Activated B cell treated with CpG ODN at 0.5 μM for 24 hours (primary cell): ENCODE measurements at regions not wholly inside any gene's neighbourhood (a gene's known extent, or its start where the extent isn't known, plus 50 kb on each side); places are given as distances from the start of the nearest gene placed in this dataset.

Experiments used
- ATAC-seq: fragments of 200-7000 bp; cut with Tn5 transposase; one replicate; pipeline ENCODE4 v1.10.0; 2021; ENCODE audit warnings: low read depth, mild to moderate bottlenecking, moderate library complexity
- CTCF ChIA-PET: fragments of 350-600 bp; sonication (Branson Sonifier 250); formaldehyde crosslinking; loops from one replicate; lab custom pipeline; 2021; ENCODE audit warnings: antibody characterized with exemption; lab: Charles Lee
- POLR2A ChIA-PET: fragments of 350-600 bp; sonication (Branson Sonifier 250); formaldehyde crosslinking; loops from one replicate; lab custom pipeline; 2021; ENCODE audit warnings: antibody characterized with exemption; lab: Charles Lee
- DNase-seq: peaks from one replicate; pipeline ENCODE4 v3.0.0; 2022
- H3K27ac Mint-ChIP-seq: one replicate; pipeline ENCODE4 v1.8.0; 2020; ENCODE audit warnings: mixed read lengths
- H3K27me3 Mint-ChIP-seq: one replicate; pipeline ENCODE4 v1.8.0; 2021; ENCODE audit warnings: mixed read lengths
- H3K36me3 Mint-ChIP-seq: one replicate; pipeline ENCODE4 v1.8.0; 2021; ENCODE audit warnings: low read depth, mixed read lengths
- H3K4me1 Mint-ChIP-seq: one replicate; pipeline ENCODE4 v1.8.0; 2021; ENCODE audit warnings: mixed read lengths
- H3K4me3 Mint-ChIP-seq: one replicate; pipeline ENCODE4 v1.8.0; 2020; ENCODE audit warnings: mild to moderate bottlenecking, mixed read lengths
- H3K9me3 Mint-ChIP-seq: one replicate; pipeline ENCODE4 v1.8.0; 2020; ENCODE audit warnings: mixed read lengths
- CTCF ChIP-seq: fragments of 200-600 bp; IDR thresholded peaks from one replicate; pipeline ENCODE4 v1.8.0; 2022; ENCODE audit warnings: antibody characterized with exemption, mild to moderate bottlenecking
- intact Hi-C: fragments of 100-400 bp; cut with micrococcal nuclease; formaldehyde crosslinking; loops from one replicate; pipeline ENCODE4 v1.15.1; 2024

- DNase-seq (no peak), ATAC-seq (no peak)
- H3K9me3 Mint-ChIP-seq = no peaks in the 10 kb centered on the region
- peaks cover 2% of the 10 kb centered on the region for H3K27me3 Mint-ChIP-seq
- H3K4me3 Mint-ChIP-seq = no peak overlapping the region
- POLR2A ChIA-PET = no interaction called here
- CTCF ChIA-PET = no interaction called here
- intact Hi-C loops = no loop called here
- H3K4me1 Mint-ChIP-seq = no peaks in the 10 kb centered on the region
- no peak overlapping the region for H3K27ac Mint-ChIP-seq
- no peaks in the 10 kb centered on the region for H3K36me3 Mint-ChIP-seq
- TF ChIP-seq CTCF = no peak
Observed at GRCh38 chr17:6340708-6341107, 94.2 kb downstream of the AIPL1 start.

- no peak for TF ChIP-seq CTCF
Observed at GRCh38 chr17:6334386-6334785, 100.5 kb downstream of the AIPL1 start.

GRCh38 chr17:6330936-6331335 is 104.0 kb downstream of the AIPL1 start:
- H3K36me3 Mint-ChIP-seq = no peaks in the 10 kb centered on the region
- no peaks in the 10 kb centered on the region for H3K4me1 Mint-ChIP-seq
- TF ChIP-seq CTCF = no peak
- CTCF ChIA-PET = no interaction called here
- ATAC-seq = no peak
- peaks cover 3% of the 10 kb centered on the region for H3K9me3 Mint-ChIP-seq
- intact Hi-C loops = no loop called here
- DNase-seq = no peak
- no peak overlapping the region for H3K27ac Mint-ChIP-seq
- POLR2A ChIA-PET = no interaction called here
- H3K4me3 Mint-ChIP-seq = no peak overlapping the region
- H3K27me3 Mint-ChIP-seq = peaks cover 19% of the 10 kb centered on the region

More at GRCh38 chr17:6334386-6334785, 100.5 kb downstream of the AIPL1 start:
- ChIA-PET POLR2A (no interaction called here), CTCF (no interaction called here)
- DNase-seq (no peak), ATAC-seq (no peak)
- no peaks in the 10 kb centered on the region for H3K36me3 Mint-ChIP-seq
- H3K27me3 Mint-ChIP-seq = peaks cover 15% of the 10 kb centered on the region
- H3K27ac Mint-ChIP-seq = no peak overlapping the region
- H3K9me3 Mint-ChIP-seq = no peaks in the 10 kb centered on the region
- no peak overlapping the region for H3K4me3 Mint-ChIP-seq
- intact Hi-C loops = no loop called here
- no peaks in the 10 kb centered on the region for H3K4me1 Mint-ChIP-seq

GRCh38 chr17:6328279-6328678 is 106.6 kb downstream of the AIPL1 start:
- no peak for DNase-seq
- Mint-ChIP-seq H3K36me3 (no peaks in the 10 kb centered on the region), H3K4me3 (no peak overlapping the region), H3K9me3 (peaks cover 3% of the 10 kb centered on the region), H3K4me1 (no peaks in the 10 kb centered on the region), H3K27ac (no peak overlapping the region), H3K27me3 (peaks cover 16% of the 10 kb centered on the region)
- ChIA-PET POLR2A (no interaction called here), CTCF (no interaction called here)
- intact Hi-C loops = no loop called here
- ATAC-seq = no peak
- no peak for TF ChIP-seq CTCF

- peaks cover 3% of the 10 kb centered on the region for H3K9me3 Mint-ChIP-seq
- intact Hi-C loops = no loop called here
- ATAC-seq (no peak), DNase-seq (no peak)
- no peaks in the 10 kb centered on the region for H3K36me3 Mint-ChIP-seq
- H3K4me1 Mint-ChIP-seq = no peaks in the 10 kb centered on the region
- POLR2A ChIA-PET = no interaction called here
- no peak for TF ChIP-seq CTCF
- CTCF ChIA-PET = no interaction called here
- H3K27ac Mint-ChIP-seq = no peak overlapping the region
- H3K4me3 Mint-ChIP-seq = no peak overlapping the region
- peaks cover 16% of the 10 kb centered on the region for H3K27me3 Mint-ChIP-seq
Observed at GRCh38 chr17:6327007-6327406, 107.9 kb downstream of the AIPL1 start.
